GM23338 (cell line): ENCODE measurements at regions not wholly inside any gene's neighbourhood (a gene's known extent, or its start where the extent isn't known, plus 50 kb on each side); places are given as distances from the start of the nearest gene placed in this dataset.

Experiments
- ATAC-seq: fragments of 200-7000 bp; cut with Tn5 transposase; 3 replicates; pipeline ENCODE4 v1.9.1; 2020
- DNase-seq: peaks from one replicate; pipeline ENCODE4 v3.0.0-alpha.2; 2015; ENCODE audit warnings: low spot score
- H2AFZ ChIP-seq: fragments of 200-600 bp; sonication (generic); 2 replicates; pipeline ENCODE4 v1.8.0; 2016; ENCODE audit warnings: antibody characterized with exemption, mild to moderate bottlenecking, moderate library complexity
- H3F3A ChIP-seq: fragments of 200-600 bp; sonication (generic); replicated peaks from 2 replicates; pipeline ENCODE4 v1.8.0; 2017; ENCODE audit warnings: antibody characterized with exemption, mixed run types, low read depth
- H3K27ac ChIP-seq: fragments of 200-600 bp; sonication (generic); 2 replicates; pipeline ENCODE4 v1.6.1; 2016; ENCODE audit warnings: low read depth
- H3K27me3 ChIP-seq: fragments of 200-600 bp; sonication (generic); 2 replicates; pipeline ENCODE4 v1.8.0; 2016; ENCODE audit warnings: mild to moderate bottlenecking, mixed run types, moderate library complexity; ENCODE audit not compliant: insufficient read depth
- H3K36me3 ChIP-seq: fragments of 200-600 bp; sonication (generic); 2 replicates; pipeline ENCODE4 v1.8.0; 2016; ENCODE audit warnings: mild to moderate bottlenecking; ENCODE audit not compliant: insufficient read depth
- H3K4me1 ChIP-seq: fragments of 200-600 bp; sonication (generic); 2 replicates; pipeline ENCODE4 v1.8.0; 2016; ENCODE audit warnings: mild to moderate bottlenecking, moderate library complexity; ENCODE audit not compliant: insufficient read depth
- H3K4me2 ChIP-seq: fragments of 200-600 bp; sonication (generic); 2 replicates; pipeline ENCODE4 v1.7.1; 2017; ENCODE audit warnings: mixed run types
- H3K4me3 ChIP-seq: fragments of 200-600 bp; sonication (generic); 2 replicates; pipeline ENCODE4 v1.6.1; 2016; ENCODE audit warnings: mixed run types
- H3K79me2 ChIP-seq: fragments of 200-600 bp; sonication (generic); replicated peaks from 2 replicates; pipeline ENCODE4 v1.8.0; 2017; ENCODE audit warnings: mild to moderate bottlenecking; ENCODE audit not compliant: insufficient read depth
- H3K9me2 ChIP-seq: fragments of 200-600 bp; sonication (generic); 2 replicates; pipeline ENCODE4 v1.8.0; 2017; ENCODE audit not compliant: insufficient read depth
- H4K20me1 ChIP-seq: fragments of 200-600 bp; sonication (generic); replicated peaks from 2 replicates; pipeline ENCODE4 v1.8.0; 2017; ENCODE audit warnings: mild to moderate bottlenecking; ENCODE audit not compliant: insufficient read depth
- H3K27ac Mint-ChIP-seq: 2 replicates; pipeline ENCODE4 v1.8.0; 2020; ENCODE audit warnings: inconsistent platforms, mild to moderate bottlenecking, moderate library complexity, mixed read lengths
- H3K27me3 Mint-ChIP-seq: 3 replicates; pipeline ENCODE4 v1.8.0; 2022; ENCODE audit warnings: low read depth, mild to moderate bottlenecking, moderate library complexity, mixed read lengths, inconsistent platforms; ENCODE audit not compliant: insufficient read depth, poor library complexity
- H3K36me3 Mint-ChIP-seq: 3 replicates; pipeline ENCODE4 v1.8.0; 2021; ENCODE audit warnings: low read depth, mild to moderate bottlenecking, inconsistent platforms, moderate library complexity, mixed read lengths
- H3K4me1 Mint-ChIP-seq: 3 replicates; pipeline ENCODE4 v1.8.0; 2020; ENCODE audit warnings: mild to moderate bottlenecking, inconsistent platforms, mixed read lengths
- H3K4me3 Mint-ChIP-seq: 3 replicates; pipeline ENCODE4 v1.8.0; 2021; ENCODE audit warnings: moderate library complexity, mild to moderate bottlenecking, inconsistent platforms, mixed read lengths
- H3K9me3 Mint-ChIP-seq: 3 replicates; pipeline ENCODE4 v1.8.0; 2020; ENCODE audit warnings: moderate library complexity, mild to moderate bottlenecking, inconsistent platforms, mixed read lengths
- CREB1 ChIP-seq: fragments of 250-450 bp; sonication (Bioruptor Pico); IDR thresholded peaks from 2 replicates; pipeline ENCODE4 v1.5.0; 2020; ENCODE audit warnings: low read depth, mild to moderate bottlenecking, moderate library complexity
- EZH2 ChIP-seq: fragments of 200-600 bp; sonication (generic); IDR thresholded peaks from one replicate; pipeline ENCODE4 v1.8.0; 2017; ENCODE audit warnings: antibody characterized with exemption, mild to moderate bottlenecking, low read depth; ENCODE audit not compliant: unreplicated experiment
- EZH2phosphoT487 ChIP-seq: fragments of 200-600 bp; sonication (generic); IDR thresholded peaks from one replicate; pipeline ENCODE4 v1.8.1; 2018; ENCODE audit warnings: antibody characterized with exemption; ENCODE audit not compliant: unreplicated experiment
- JUNB ChIP-seq: IDR thresholded peaks from one replicate; pipeline ENCODE4 v1.6.1; 2016; ENCODE audit warnings: antibody characterized with exemption; ENCODE audit not compliant: unreplicated experiment
- NANOG ChIP-seq: IDR thresholded peaks from 2 replicates; pipeline ENCODE4 v1.6.1; 2016; ENCODE audit warnings: antibody characterized with exemption, borderline replicate concordance
- ZNF114 ChIP-seq: fragments of 250-450 bp; sonication (Bioruptor Pico); IDR thresholded peaks from 2 replicates; pipeline ENCODE4 v1.5.0; 2020; ENCODE audit warnings: mild to moderate bottlenecking, moderate library complexity
- ZNF331 ChIP-seq: fragments of 250-450 bp; sonication (Bioruptor Pico); IDR thresholded peaks from 2 replicates; pipeline ENCODE4 v1.5.0; 2020; ENCODE audit warnings: low read depth, mild to moderate bottlenecking, moderate library complexity
- TF ChIP-seq, protein P1 (sequence below): IDR thresholded peaks from 2 replicates; pipeline ENCODE4 v1.6.1; 2016; ENCODE audit warnings: antibody characterized with exemption
- TF ChIP-seq, protein P2 (sequence below): fragments of 250-450 bp; sonication (Bioruptor Pico); IDR thresholded peaks from 2 replicates; pipeline ENCODE4 v1.5.0; 2020; ENCODE audit warnings: mild to moderate bottlenecking, moderate library complexity
- TF ChIP-seq, protein P3 (sequence below): IDR thresholded peaks from one replicate; pipeline ENCODE4 v1.6.1; 2018; ENCODE audit warnings: antibody characterized with exemption; ENCODE audit not compliant: unreplicated experiment

DNA sequence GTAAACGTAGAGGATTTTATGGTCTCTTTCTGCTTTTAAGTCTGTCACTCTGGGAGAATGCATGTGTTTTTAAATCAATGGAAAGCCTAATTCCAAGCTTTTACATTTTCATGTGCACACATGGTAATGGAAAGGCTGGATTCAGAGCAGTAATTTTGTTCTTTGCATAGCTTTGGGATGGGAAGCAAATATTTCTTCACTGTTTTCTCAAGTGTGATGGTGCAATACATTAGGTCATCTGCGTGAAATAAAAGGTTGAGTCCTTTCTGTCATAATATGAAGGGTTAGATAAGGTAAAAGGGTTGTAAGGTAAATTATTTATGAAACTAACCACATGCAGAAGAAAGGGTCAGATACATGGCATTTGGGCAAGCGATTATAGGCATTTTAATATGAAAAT, 88.2 kb upstream of the NR3C1 start:
- Mint-ChIP-seq H3K9me3 (no peaks in the 10 kb centered on the region), H3K4me3 (no peak overlapping the region), H3K27me3 (peaks cover 2% of the 10 kb centered on the region), H3K4me1 (no peaks in the 10 kb centered on the region), H3K27ac (no peak overlapping the region), H3K36me3 (no peaks in the 10 kb centered on the region; the same call in 2 of the 3 replicates)
- H3K36me3 ChIP-seq = no peaks in the 10 kb centered on the region
- no peak overlapping the region for H3K4me2 ChIP-seq
- TF ChIP-seq ZNF114 (CRISPR knock-in tag) (no peak), EZH2 (no peak), JUNB (no peak)
- TF ChIP-seq, protein P1, sequence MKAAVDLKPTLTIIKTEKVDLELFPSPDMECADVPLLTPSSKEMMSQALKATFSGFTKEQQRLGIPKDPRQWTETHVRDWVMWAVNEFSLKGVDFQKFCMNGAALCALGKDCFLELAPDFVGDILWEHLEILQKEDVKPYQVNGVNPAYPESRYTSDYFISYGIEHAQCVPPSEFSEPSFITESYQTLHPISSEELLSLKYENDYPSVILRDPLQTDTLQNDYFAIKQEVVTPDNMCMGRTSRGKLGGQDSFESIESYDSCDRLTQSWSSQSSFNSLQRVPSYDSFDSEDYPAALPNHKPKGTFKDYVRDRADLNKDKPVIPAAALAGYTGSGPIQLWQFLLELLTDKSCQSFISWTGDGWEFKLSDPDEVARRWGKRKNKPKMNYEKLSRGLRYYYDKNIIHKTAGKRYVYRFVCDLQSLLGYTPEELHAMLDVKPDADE = no peak
- H3K4me3 ChIP-seq = no peak overlapping the region
- DNase-seq (no peak), ATAC-seq (no peak)
- H3F3A ChIP-seq = no peaks in the 10 kb centered on the region
- peaks cover 12% of the 10 kb centered on the region for H3K9me2 ChIP-seq
- no peak overlapping the region for H2AFZ ChIP-seq
- H3K79me2 ChIP-seq = no peaks in the 10 kb centered on the region
- H3K27me3 ChIP-seq = no peaks in the 10 kb centered on the region
- no peaks in the 10 kb centered on the region for H4K20me1 ChIP-seq
- H3K4me1 ChIP-seq = no peaks in the 10 kb centered on the region
- no peak overlapping the region for H3K27ac ChIP-seq

DNA sequence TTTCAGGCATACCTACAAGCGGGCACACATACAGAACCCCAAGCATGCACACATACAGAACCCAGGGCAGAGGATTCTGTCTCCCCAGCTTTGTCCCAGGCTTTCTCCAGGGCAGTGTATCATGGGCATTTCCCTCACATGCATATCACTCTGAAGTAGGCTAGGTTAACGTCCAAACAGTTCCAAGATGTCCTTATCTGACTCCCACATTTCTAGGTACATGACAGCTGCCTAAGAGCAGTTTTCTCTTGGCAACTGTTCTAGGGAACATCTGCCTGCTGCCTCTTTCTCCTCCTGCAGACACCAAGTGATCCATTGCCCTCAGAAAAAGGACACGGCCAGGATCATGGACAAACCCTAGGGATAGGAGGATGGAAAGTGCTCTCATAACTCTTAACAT, 84.9 kb upstream of the NR3C1 start:
- no peaks in the 10 kb centered on the region; the same call in 2 of the 3 replicates for H3K9me3 Mint-ChIP-seq
- H3K27ac ChIP-seq = no peak overlapping the region
- H3K4me2 ChIP-seq = no peak overlapping the region
- TF ChIP-seq, protein P2, sequence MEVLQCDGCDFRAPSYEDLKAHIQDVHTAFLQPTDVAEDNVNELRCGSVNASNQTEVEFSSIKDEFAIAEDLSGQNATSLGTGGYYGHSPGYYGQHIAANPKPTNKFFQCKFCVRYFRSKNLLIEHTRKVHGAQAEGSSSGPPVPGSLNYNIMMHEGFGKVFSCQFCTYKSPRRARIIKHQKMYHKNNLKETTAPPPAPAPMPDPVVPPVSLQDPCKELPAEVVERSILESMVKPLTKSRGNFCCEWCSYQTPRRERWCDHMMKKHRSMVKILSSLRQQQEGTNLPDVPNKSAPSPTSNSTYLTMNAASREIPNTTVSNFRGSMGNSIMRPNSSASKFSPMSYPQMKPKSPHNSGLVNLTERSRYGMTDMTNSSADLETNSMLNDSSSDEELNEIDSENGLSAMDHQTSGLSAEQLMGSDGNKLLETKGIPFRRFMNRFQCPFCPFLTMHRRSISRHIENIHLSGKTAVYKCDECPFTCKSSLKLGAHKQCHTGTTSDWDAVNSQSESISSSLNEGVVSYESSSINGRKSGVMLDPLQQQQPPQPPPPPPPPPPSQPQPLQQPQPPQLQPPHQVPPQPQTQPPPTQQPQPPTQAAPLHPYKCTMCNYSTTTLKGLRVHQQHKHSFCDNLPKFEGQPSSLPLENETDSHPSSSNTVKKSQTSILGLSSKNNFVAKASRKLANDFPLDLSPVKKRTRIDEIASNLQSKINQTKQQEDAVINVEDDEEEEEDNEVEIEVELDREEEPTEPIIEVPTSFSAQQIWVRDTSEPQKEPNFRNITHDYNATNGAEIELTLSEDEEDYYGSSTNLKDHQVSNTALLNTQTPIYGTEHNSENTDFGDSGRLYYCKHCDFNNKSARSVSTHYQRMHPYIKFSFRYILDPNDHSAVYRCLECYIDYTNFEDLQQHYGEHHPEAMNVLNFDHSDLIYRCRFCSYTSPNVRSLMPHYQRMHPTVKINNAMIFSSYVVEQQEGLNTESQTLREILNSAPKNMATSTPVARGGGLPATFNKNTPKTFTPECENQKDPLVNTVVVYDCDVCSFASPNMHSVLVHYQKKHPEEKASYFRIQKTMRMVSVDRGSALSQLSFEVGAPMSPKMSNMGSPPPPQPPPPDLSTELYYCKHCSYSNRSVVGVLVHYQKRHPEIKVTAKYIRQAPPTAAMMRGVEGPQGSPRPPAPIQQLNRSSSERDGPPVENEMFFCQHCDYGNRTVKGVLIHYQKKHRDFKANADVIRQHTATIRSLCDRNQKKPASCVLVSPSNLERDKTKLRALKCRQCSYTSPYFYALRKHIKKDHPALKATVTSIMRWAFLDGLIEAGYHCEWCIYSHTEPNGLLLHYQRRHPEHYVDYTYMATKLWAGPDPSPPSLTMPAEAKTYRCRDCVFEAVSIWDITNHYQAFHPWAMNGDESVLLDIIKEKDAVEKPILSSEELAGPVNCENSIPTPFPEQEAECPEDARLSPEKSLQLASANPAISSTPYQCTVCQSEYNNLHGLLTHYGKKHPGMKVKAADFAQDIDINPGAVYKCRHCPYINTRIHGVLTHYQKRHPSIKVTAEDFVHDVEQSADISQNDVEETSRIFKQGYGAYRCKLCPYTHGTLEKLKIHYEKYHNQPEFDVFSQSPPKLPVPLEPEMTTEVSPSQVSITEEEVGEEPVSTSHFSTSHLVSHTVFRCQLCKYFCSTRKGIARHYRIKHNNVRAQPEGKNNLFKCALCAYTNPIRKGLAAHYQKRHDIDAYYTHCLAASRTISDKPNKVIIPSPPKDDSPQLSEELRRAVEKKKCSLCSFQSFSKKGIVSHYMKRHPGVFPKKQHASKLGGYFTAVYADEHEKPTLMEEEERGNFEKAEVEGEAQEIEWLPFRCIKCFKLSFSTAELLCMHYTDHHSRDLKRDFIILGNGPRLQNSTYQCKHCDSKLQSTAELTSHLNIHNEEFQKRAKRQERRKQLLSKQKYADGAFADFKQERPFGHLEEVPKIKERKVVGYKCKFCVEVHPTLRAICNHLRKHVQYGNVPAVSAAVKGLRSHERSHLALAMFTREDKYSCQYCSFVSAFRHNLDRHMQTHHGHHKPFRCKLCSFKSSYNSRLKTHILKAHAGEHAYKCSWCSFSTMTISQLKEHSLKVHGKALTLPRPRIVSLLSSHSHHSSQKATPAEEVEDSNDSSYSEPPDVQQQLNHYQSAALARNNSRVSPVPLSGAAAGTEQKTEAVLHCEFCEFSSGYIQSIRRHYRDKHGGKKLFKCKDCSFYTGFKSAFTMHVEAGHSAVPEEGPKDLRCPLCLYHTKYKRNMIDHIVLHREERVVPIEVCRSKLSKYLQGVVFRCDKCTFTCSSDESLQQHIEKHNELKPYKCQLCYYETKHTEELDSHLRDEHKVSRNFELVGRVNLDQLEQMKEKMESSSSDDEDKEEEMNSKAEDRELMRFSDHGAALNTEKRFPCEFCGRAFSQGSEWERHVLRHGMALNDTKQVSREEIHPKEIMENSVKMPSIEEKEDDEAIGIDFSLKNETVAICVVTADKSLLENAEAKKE (CRISPR knock-in tag) = no peak
- no peak for TF ChIP-seq EZH2
- no peak for TF ChIP-seq JUNB
- TF ChIP-seq, protein P1 = no peak
- TF ChIP-seq EZH2phosphoT487 = no peak
- no peak for TF ChIP-seq ZNF331 (CRISPR knock-in tag)
- TF ChIP-seq, protein P3, sequence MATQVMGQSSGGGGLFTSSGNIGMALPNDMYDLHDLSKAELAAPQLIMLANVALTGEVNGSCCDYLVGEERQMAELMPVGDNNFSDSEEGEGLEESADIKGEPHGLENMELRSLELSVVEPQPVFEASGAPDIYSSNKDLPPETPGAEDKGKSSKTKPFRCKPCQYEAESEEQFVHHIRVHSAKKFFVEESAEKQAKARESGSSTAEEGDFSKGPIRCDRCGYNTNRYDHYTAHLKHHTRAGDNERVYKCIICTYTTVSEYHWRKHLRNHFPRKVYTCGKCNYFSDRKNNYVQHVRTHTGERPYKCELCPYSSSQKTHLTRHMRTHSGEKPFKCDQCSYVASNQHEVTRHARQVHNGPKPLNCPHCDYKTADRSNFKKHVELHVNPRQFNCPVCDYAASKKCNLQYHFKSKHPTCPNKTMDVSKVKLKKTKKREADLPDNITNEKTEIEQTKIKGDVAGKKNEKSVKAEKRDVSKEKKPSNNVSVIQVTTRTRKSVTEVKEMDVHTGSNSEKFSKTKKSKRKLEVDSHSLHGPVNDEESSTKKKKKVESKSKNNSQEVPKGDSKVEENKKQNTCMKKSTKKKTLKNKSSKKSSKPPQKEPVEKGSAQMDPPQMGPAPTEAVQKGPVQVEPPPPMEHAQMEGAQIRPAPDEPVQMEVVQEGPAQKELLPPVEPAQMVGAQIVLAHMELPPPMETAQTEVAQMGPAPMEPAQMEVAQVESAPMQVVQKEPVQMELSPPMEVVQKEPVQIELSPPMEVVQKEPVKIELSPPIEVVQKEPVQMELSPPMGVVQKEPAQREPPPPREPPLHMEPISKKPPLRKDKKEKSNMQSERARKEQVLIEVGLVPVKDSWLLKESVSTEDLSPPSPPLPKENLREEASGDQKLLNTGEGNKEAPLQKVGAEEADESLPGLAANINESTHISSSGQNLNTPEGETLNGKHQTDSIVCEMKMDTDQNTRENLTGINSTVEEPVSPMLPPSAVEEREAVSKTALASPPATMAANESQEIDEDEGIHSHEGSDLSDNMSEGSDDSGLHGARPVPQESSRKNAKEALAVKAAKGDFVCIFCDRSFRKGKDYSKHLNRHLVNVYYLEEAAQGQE = no peak
- no peak for TF ChIP-seq NANOG
- no peak for TF ChIP-seq ZNF114 (CRISPR knock-in tag)
- TF ChIP-seq CREB1 = no peak

More for the DNA sequence above, 84.9 kb upstream of the NR3C1 start:
- Histone ChIP-seq H3K36me3 (no peaks in the 10 kb centered on the region), H4K20me1 (no peaks in the 10 kb centered on the region), H3K4me3 (no peak overlapping the region), H3K27me3 (no peaks in the 10 kb centered on the region), H3K4me1 (no peaks in the 10 kb centered on the region), H2AFZ (no peak overlapping the region), H3K79me2 (no peaks in the 10 kb centered on the region), H3K9me2 (peaks cover 12% of the 10 kb centered on the region), H3F3A (no peaks in the 10 kb centered on the region)
- Mint-ChIP-seq H3K4me1 (no peaks in the 10 kb centered on the region), H3K27ac (no peak overlapping the region), H3K4me3 (no peak overlapping the region), H3K27me3 (peaks cover 2% of the 10 kb centered on the region), H3K36me3 (no peaks in the 10 kb centered on the region; the same call in 2 of the 3 replicates)
- ATAC-seq = no peak
- no peak for DNase-seq
